AG10803 (cell line): ENCODE measurements at regions not wholly inside any gene's neighbourhood (a gene's known extent, or its start where the extent isn't known, plus 50 kb on each side); places are given as distances from the start of the nearest gene placed in this dataset.

Source experiments
- DNase-seq: peaks from one replicate; pipeline ENCODE4 v3.0.0; 2010; ENCODE audit warnings: low read depth
- H3K4me3 ChIP-seq: 2 replicates; pipeline ENCODE4 v1.5.1; 2011; ENCODE audit warnings: mild to moderate bottlenecking, low read length, control low read depth
- TF ChIP-seq, protein P1 (sequence below): conservative IDR thresholded peaks from 2 replicates; pipeline ENCODE4 v1.5.1; 2011; ENCODE audit warnings: mild to moderate bottlenecking, low read length, control low read depth, inconsistent platforms

DNA sequence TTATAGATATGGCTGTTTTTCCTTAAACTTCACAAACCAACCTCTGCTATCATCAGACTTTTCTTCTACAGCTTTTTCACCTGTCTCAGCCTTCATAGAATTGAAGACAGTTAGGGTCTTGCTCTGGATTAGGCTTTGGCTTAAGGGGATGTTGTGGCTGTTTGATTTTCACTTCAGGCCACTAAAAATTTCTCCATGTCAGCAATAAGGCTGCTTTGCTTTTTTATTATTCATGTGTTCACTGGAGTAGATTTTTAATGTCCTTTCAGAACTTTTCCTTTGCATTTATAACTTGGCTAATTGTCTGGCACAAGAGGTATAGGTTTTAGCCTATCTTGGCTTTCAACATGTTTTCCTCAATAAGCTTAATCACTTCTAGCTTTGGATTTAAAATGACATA, 392.6 kb downstream of the RFPL4B start:
- H3K4me3 ChIP-seq = no peak overlapping the region
- TF ChIP-seq, protein P1, sequence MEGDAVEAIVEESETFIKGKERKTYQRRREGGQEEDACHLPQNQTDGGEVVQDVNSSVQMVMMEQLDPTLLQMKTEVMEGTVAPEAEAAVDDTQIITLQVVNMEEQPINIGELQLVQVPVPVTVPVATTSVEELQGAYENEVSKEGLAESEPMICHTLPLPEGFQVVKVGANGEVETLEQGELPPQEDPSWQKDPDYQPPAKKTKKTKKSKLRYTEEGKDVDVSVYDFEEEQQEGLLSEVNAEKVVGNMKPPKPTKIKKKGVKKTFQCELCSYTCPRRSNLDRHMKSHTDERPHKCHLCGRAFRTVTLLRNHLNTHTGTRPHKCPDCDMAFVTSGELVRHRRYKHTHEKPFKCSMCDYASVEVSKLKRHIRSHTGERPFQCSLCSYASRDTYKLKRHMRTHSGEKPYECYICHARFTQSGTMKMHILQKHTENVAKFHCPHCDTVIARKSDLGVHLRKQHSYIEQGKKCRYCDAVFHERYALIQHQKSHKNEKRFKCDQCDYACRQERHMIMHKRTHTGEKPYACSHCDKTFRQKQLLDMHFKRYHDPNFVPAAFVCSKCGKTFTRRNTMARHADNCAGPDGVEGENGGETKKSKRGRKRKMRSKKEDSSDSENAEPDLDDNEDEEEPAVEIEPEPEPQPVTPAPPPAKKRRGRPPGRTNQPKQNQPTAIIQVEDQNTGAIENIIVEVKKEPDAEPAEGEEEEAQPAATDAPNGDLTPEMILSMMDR = no peak
- DNase-seq = no peak

DNA sequence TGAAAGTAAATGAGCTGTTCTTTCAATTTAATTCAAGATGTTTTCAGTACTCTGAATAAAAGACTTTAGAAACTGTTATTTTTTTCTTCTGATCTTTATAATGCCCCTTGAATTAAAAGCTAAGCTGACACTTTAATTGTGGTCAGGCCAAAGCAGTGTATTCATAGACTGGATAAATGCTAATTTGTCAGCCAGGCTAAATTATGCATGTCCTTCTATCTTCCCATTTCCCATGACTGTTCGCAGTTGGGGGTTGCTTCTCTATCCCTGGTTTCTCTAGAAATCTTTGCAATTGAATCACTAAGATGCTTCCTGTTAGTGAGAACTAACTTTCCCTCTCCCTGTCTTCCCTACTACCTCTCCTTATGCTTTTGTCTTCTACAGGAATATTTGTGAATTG, 396.2 kb downstream of the RFPL4B start:
- TF ChIP-seq, protein P1 = no peak
- H3K4me3 ChIP-seq = no peak overlapping the region
- DNase-seq = no peak

DNA sequence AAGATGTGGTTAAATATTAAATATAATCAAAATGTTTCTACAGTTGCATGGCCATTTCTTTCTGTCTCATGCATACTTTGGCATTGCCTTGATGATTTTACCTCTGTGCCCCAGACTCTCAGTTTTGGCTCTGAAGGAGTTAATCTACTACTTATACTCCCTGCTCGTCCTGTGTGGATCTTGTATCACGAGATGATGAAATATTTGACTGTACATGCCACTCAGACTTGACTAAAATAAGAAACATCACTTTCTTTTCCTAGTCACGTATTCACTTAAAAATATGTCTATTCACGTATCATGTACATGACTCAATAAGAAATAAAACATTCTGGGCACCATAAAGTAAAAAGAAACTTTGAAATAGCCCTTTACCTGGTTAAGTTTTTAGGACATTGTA, 397.7 kb downstream of the RFPL4B start:
- peak; percentile 11 for DNase-seq
- H3K4me3 ChIP-seq = no peak overlapping the region
- TF ChIP-seq, protein P1 = no peak

DNA sequence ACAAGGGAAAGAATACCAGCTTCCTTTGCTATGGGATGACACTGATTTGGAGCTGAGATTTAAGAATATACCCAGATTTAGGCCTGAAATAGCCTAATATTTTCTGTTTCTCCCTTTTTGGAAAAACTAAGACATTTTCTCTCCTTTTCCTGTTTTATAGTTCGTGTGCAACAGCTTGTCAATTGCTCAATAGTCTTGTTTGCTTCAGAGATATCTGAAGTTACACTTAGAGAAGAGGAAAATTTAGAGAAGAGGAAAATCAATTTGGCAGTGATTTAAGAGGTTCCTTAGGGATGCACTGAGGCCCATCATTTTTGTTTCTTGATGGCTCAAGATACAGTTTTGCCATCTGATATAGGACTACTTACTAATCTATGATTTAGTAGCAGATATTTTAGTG, 398.6 kb downstream of the RFPL4B start:
- DNase-seq = no peak
- TF ChIP-seq, protein P1 = no peak
- H3K4me3 ChIP-seq = no peak overlapping the region

DNA sequence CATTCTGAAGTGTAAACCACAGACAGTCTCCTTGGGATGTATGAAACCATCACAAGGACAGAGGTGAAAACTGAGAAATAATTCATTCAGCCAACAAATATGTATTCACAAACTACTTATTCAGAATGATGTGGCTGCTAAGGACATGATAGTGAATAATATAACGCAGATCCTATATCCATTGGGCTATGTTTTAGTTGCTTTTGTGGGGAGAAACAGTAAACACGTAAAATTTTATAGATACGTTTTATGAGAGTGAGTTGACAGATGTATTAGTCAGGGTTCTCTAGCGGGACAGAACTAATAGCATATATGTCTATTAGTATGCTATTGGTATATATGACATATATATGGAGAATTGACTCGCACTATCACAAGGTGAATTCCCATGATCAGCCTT, 402.5 kb downstream of the RFPL4B start:
- TF ChIP-seq, protein P1 = no peak
- H3K4me3 ChIP-seq = no peak overlapping the region
- no peak for DNase-seq

DNA sequence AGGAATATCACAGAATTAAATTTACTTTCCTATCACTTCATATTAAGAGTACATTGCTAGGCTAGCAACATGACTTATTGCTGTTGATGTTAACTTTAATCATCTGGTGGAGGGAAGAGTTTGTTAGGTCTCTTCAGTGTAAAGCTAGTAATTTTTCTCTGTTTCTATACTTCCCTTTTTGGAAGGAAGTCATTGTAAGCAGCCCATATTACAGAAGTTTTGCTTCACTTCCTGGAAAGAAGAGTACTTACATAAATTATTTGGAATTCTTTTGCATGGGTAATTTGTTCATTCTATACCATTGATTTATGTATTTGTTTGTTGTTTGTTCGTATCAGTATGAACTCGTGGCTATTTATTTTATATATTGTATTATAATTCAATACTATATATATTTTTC, 405.2 kb downstream of the RFPL4B start:
- H3K4me3 ChIP-seq = no peak overlapping the region
- DNase-seq = no peak
- TF ChIP-seq, protein P1 = no peak

DNA sequence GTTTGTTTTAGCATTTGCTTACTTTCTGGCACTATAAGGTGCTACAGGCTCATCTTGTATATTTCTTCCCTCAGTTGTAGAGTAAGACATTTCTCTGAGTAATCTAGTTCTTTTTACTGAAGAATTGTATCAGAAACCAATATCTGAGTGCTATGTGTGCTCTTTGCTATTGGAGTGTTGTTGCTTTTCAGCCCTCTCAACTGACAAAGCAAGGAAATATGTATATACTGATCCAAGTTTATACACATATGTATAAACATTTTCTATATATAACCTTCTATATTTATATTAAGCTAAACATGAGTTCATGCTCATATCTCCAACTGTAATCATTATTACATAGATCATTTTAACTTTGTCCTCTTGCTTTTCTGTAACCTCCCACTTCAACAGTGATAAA, 405.7 kb downstream of the RFPL4B start:
- TF ChIP-seq, protein P1 = no peak
- DNase-seq = no peak
- H3K4me3 ChIP-seq = no peak overlapping the region
